HG02763 (cell line): ENCODE measurements at regions not wholly inside any gene's neighbourhood (a gene's known extent, or its start where the extent isn't known, plus 50 kb on each side); places are given as distances from the start of the nearest gene placed in this dataset.

Source experiments
- ATAC-seq: cut with Tn5 transposase; IDR thresholded peaks from one replicate; pipeline ENCODE4 v1.9.1; 2021; ENCODE audit warnings: mild to moderate bottlenecking, moderate library complexity; ENCODE audit not compliant: unreplicated experiment

GRCh38 chrX:43005561-43005960, 227.6 kb upstream of the PPP1R2C start:
- ATAC-seq, result no peak

DNA sequence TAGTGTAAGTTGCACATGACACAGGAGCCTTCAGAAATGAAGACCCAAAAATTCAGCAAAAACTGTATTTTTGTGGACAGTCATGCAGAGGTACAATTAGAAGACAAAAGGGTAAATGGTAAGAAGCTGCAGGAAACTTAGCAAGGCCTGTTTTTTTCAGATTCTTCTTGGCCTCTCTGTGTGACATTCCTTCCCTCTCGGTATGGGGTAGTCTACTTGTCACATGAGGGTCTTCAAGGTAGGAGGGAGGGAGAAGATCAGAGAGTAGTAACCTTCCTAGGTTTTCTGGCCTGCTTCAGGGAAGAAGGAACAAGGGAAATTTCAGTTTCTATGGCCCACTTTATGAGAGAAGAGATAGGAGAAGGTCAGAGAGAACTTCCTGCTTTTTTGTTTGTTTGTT, 230.4 kb upstream of the PPP1R2C start:
- no peak for ATAC-seq

DNA sequence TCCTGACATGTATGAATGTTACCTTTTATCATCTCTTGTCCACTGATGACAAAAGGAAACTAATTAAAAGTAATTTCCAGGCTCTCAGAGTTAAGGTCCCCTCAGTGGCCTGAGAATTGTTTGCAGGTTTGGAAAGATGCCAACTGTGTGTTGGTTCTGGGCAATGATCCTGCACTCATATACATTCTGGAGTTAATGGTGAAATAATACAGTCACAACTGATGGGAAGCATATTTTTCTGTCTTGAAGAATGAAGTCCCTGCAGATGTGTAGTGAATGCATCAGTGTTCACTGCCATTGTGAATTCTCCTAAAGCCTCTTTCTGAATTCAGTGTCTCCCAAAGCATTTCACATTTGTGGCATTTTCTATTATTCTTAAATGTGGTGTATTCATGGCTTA, 238.1 kb upstream of the PPP1R2C start:
- ATAC-seq, result no peak

GRCh38 chrX:43018031-43018430, 240.1 kb upstream of the PPP1R2C start:
- ATAC-seq, result no peak

DNA sequence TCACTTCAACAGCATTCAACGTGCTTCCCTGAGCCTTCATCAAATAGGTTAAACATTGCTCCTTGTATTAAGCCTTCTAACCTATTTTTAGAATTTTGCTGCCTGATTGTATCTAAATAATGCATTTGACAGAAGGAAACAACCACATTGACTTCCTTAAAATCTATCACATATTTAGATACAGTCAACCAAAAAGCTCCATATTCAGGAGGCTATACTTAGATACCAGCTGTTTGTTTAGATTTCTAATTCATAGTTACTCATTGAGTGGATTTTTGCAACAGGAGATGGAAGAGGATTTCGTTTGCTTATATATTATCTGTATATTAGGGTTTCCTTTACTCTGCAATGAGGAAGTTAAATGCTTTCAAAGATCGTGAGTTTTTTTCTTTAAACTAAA, 241.1 kb upstream of the PPP1R2C start:
- ATAC-seq, result no peak

DNA sequence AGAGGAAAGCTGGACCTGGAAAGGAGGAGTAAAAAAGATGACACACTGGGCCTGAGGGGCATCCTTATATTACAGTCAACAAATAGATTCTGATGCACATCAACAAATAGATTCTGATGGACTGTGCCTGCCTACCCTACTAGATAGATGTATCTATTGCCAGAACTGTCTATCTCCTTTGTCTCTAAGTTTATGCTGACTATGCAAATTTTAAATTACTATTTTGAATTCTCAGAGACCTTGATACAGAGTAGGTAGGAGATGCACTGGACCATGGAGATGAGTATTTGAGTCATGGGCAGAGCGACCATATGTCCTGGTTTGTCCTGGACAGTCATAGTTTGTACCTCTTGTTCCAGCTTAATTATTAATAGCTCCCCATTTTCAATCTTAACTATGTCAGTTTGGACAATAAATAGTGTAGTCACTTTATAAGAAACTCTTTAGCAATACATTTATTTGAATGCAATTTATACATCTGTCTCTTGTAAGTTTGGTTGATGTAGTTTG, 247.9 kb upstream of the PPP1R2C start:
- no peak for ATAC-seq

DNA sequence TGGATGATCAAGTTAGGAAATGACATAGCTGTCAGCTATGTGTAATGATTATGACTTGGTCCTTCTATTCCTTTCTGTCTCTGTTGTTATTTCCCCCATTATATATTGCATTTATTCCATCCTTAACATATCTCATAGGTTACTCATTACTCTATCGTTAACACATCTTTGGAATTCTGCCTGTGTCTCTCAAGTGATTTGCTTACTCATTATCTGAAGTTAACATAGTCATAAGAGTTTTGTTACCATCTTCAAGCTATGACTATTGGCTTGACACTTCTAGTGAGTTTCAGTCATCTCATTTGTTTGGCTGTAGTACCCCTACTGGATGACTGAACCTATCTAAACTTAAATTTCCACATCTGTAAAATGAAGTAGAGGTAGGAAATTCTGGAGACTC, 286.1 kb upstream of the PPP1R2C start:
- no peak for ATAC-seq

GRCh38 chrX:43065978-43066377, 288.0 kb upstream of the PPP1R2C start:
- ATAC-seq, result no peak

GRCh38 chrX:43068639-43069038, 290.7 kb upstream of the PPP1R2C start:
- ATAC-seq, result no peak

GRCh38 chrX:43083016-43083415, 305.1 kb upstream of the PPP1R2C start:
- no peak for ATAC-seq

- ATAC-seq, result no peak
Observed at GRCh38 chrX:43087830-43088229, 309.9 kb upstream of the PPP1R2C start.

DNA sequence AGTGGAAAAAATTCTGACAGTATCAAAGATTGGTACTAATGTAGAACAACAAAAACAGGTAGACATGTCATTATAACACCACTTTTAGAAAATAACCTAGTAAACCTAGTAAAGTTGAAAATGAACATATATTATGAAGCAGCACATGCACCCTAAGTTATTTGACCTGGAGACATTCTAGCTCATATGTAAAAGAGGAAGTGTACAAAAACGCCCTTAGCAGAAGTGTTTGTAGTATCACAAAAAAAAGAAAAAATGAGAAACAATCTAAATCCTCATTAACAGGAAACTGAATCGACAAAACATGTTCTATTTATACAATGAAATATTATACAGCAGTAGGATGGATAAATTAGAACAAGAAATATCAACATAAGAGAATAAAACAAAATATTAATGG, 318.9 kb upstream of the PPP1R2C start:
- no peak for ATAC-seq

DNA sequence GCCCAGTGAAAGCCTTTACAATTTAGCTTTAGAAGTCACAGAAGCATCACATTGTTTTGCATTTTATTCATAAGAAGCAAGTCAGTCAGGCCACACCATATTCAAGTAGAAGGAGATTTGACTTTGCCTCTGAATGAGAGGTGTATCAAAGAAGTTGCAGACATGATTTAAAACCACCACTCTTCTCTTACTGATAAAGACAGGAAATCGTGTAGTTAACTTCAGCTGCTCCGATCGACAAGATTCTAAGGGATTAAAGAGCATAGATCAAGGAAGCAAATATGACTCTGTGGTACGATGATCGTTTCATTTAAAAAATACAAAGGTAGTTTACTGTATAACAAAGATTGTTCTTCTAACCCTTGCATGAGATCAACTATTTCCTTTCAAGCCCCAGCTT, 328.0 kb upstream of the PPP1R2C start:
- ATAC-seq, result no peak

DNA sequence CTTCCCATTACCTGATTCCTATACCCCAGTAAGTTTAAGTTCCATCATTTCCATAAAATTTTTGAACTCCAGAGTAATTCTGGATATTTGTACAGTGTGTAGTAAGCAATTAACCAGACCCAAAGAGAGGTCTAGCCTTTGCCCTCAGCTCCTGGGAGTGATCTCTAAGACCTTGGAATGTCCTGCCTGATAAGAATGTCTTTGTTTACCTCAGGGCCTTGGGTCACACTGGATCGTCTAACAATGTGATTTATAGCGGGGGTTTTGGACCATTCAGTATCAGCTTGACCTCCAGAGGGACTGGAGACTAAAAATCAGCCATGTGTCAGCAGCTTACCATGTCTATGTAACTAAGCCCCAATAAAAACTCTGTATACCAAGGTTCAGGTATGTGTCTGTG, 330.9 kb upstream of the PPP1R2C start:
- no peak for ATAC-seq

- no peak for ATAC-seq
Observed at GRCh38 chrX:43121637-43122036, 343.7 kb upstream of the PPP1R2C start.

GRCh38 chrX:43139645-43140044, 361.7 kb upstream of the PPP1R2C start:
- no peak for ATAC-seq

GRCh38 chrX:43140582-43140981, 362.6 kb upstream of the PPP1R2C start:
- no peak for ATAC-seq

DNA sequence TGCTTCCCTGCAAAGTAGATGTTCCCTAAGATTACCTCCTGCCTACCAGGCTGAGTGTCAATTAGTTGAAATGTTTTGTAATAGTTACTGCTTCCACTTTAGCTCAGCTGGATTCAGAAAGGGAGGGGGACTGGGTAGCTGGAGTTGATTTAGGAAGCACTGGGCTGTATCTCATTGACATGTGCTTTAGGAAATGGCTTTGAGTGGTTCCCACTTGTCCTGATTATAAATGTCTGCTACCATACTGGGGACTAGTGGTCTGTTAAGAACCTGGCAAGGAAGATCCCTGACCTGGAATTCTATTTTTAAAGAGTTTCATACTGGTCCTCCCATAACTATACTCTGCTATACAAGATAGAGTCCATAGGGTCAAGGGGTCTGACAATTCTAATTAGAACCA, 363.9 kb upstream of the PPP1R2C start:
- no peak for ATAC-seq

DNA sequence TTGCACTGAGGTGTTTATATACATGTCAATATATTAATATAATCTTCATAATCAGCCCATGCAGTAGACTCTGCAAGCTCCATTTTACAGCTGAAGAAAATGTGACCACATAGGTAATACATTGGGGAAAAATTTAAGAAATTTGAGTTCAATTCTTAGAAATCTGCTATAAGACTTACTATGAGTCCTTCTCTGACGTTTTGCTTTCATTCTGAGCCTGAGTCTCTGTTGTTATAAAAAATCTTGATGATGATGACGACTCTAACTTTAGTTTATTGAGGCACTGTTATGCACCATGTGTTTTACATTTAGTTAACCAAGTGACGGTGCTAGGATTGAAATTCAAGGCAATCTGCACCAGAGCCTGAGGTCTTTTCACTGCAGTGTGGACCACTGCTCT, 370.3 kb upstream of the PPP1R2C start:
- no peak for ATAC-seq

DNA sequence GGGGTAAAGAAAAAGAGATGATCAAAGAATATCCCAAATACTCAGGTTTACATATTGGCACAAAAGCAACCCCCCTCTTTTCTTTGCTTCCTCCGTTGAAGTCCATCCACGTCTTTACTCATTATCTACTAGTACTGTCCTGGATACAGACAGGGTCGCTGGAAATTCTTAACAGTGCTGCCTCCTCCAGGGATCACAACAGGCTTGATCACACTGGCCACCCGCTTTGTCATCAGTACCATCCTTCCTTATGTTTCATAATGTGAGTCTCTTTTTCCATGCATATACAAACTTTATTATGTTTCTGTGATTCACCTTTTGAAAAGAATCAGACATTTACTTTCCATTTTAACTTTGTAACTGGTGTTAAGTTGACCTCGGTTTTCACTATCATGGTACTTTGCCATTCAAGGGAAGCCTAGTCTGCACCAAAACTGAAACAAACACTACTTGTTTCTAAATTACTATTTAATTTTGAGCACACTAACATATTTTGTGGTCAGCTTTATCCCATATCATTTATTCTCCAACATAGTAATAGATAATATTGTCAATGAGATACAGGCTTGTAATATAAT, 387.5 kb upstream of the PPP1R2C start:
- ATAC-seq, result no peak

GRCh38 chrX:43166874-43167273, 388.9 kb upstream of the PPP1R2C start:
- ATAC-seq, result no peak

- no peak for ATAC-seq
Observed at GRCh38 chrX:43175434-43175833, 397.5 kb upstream of the PPP1R2C start.

DNA sequence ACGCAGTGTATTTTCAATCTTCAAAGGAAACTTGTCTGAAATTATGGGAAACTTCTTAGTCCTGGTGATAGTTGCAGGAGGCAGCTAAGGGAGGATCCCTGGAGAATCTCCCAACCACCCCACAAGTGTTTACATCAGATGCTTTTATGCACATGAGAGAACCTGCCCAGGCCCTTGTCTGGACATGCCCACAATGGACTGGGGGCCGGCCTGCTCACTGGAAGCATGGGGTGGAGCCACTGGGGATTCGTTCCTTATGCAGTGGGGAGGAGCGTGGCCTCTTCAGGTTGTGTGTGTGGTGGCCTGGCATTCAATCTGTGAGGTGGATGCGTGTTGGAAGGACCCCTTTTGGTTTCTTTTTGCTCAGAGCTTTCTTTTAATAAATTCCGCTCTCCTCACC, 398.7 kb upstream of the PPP1R2C start:
- no peak for ATAC-seq
